Vagina (tissue), 2 donors: ENCODE measurements at regions not wholly inside any gene's neighbourhood (a gene's known extent, or its start where the extent isn't known, plus 50 kb on each side); places are given as distances from the start of the nearest gene placed in this dataset.

Experiments used
- POLR2A ChIP-seq, 2 donors: fragments of 450-650 bp; IDR thresholded peaks; one replicate each; pipeline ENCODE4 v1.6.1; 2017; ENCODE audit warnings: antibody characterized with exemption in 2 of 2, mild to moderate bottlenecking in 2 of 2, moderate library complexity in 2 of 2
- POLR2AphosphoS5 ChIP-seq, 2 donors: sonication (generic); formaldehyde crosslinking; IDR thresholded peaks; one replicate each; pipeline ENCODE4 v1.9.0; 2017; ENCODE audit warnings: antibody characterized with exemption in 2 of 2, mild to moderate bottlenecking in 2 of 2, low read depth in 1 of 2; ENCODE audit not compliant: insufficient read depth in 1 of 2
- TF ChIP-seq, protein P1 (sequence below), 3 experiments: fragments of 450-650 bp in 2 of 3; fragments of 200-600 bp in 1 of 3; sonication (generic) in 1 of 3; IDR thresholded peaks; one replicate each; pipeline ENCODE4 v1.5.1; 2017 to 2019; ENCODE audit warnings: antibody characterized with exemption in 3 of 3, mild to moderate bottlenecking in 2 of 3, moderate library complexity in 2 of 3

DNA sequence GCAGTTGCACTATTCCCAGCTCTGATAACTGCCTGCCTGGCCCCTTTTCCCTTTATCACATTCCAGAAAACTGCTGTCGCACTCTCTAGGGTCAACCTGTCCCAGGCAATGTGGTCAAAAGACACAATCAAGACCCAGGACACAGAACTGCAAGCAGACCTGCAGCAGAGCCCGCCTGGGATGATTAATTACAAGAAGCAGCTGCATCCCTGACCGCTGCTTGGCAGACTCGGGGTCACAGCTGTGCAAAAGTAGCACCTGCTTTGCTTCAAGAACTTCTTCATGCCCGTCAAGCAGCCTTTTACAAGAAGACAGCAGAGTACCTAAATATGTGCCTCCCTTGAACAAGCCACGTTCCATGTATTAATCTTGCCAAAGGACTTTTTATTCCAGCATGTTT, 120.0 kb upstream of the ST8SIA2 start:
- TF ChIP-seq, protein P1, sequence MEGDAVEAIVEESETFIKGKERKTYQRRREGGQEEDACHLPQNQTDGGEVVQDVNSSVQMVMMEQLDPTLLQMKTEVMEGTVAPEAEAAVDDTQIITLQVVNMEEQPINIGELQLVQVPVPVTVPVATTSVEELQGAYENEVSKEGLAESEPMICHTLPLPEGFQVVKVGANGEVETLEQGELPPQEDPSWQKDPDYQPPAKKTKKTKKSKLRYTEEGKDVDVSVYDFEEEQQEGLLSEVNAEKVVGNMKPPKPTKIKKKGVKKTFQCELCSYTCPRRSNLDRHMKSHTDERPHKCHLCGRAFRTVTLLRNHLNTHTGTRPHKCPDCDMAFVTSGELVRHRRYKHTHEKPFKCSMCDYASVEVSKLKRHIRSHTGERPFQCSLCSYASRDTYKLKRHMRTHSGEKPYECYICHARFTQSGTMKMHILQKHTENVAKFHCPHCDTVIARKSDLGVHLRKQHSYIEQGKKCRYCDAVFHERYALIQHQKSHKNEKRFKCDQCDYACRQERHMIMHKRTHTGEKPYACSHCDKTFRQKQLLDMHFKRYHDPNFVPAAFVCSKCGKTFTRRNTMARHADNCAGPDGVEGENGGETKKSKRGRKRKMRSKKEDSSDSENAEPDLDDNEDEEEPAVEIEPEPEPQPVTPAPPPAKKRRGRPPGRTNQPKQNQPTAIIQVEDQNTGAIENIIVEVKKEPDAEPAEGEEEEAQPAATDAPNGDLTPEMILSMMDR (IDR thresholded peaks at IDR 0.05), result no peak
- TF ChIP-seq POLR2A (IDR thresholded peaks at IDR 0.05) (no peak), POLR2AphosphoS5 (IDR thresholded peaks at IDR 0.05; ENCODE audit: insufficient read depth in 1 of 2, low read depth in 1 of 2) (no peak)
